Stimulated activated CD8-positive, alpha-beta memory T cell treated with anti-CD3 and anti-CD28 coated beads, Interleukin-15, amount 100 ng/mL, for 48 hours (primary cell): ENCODE measurements at regions not wholly inside any gene's neighbourhood (a gene's known extent, or its start where the extent isn't known, plus 50 kb on each side); places are given as distances from the start of the nearest gene placed in this dataset.

Experiments used
- DNase-seq, 2 donors: peaks; one replicate each; pipeline ENCODE4 v3.0.0-alpha.2; 2020; ENCODE audit warnings: low read depth in 2 of 2

DNA sequence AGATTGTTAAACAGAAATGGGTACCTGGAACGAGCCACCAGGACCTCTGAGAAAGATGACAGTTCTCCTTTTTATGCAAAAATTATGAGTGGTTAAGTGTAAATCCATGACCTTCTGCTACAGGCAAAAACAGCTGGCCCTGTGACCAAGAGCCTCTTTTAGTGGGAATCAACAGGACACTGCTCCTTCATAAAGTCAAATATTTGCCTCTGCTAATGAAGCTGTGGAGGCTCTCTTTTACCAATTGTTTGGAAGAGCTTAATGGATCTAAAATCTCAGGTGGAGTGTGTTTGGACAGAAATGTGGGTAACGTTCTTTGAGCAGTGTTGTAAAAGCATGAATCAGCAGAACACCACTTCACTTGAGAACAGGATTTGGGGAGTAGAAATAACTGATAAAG, 117.5 kb upstream of the PCSK2 start:
- no peak for DNase-seq

DNA sequence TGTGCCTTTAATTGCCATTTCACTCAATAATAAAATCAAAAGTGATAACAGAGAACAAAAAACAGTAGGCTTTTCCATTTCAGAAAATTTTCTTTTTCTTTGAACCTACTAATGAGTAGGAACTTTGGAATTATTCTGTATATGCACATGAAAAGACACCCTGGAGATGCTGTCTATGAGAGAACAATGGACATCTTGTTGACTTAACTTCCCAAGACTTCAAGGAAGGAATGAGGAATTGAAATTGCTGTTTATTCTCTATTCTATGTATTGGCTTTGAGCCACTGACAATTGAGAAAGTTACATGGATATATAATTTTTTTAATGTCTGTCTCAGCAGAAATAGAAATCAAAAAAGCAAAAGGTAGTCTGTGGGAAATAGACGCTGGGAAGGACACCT, 98.6 kb upstream of the PCSK2 start:
- no peak for DNase-seq

DNA sequence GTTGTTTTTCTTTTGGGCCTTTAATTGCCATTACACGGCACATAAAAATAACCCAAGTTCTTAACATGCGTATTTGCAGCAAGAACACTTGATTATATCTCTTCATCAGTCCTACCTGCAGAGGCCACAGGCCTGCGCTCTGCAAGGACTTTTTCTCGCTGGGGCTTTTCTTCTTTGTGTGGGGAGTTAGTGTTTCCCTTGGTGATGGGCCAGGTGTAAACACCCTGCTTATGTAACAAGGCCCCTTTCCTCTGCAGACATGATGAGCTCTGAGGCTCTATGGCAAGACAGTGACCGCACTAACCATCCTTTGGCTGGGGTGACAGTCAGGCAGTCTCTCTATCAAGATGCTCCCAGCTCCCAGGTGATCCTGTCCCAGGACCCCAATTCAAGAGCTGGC, 97.8 kb upstream of the PCSK2 start:
- DNase-seq = no peak

DNA sequence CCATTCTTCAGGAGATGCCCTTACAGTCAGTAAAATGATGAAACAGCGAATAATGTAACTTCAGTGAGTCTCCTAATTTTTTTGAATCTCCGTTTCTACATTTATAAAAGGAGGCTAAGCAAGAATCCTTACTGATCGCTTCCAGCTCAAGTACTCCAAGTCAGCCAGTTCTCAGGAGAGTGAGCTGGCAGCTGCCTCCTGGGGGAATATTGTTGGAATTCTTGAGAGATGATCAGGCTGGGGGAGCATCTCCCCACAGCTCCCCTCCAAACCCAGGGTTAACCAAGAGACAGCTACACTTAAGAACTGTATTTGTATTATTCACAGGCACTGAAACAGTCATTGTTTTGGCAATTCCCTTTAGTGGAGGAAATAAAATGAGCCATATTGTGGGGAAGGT, 89.1 kb upstream of the PCSK2 start:
- DNase-seq = no peak

- DNase-seq = no peak
Measured at GRCh38 chr20:17138237-17138636, 88.6 kb upstream of the PCSK2 start.

DNA sequence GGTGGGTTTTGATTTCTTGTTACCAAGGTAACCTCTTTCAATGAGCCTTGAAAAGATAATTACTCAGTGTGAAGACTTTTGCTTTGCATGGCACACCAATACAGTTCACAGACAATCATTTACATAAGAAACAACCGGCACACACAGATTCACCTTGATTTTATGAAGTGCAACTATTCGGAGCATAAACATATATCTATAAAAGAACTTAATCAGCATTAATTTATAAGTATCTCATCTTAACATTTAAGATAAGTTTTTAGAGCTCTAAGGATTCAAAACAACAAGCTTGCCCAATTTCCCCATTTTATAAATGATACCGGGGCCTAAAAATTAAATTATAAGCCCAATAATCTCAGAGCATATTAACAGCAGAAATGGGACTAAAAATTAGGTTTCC, 85.9 kb upstream of the PCSK2 start:
- no peak for DNase-seq

DNA sequence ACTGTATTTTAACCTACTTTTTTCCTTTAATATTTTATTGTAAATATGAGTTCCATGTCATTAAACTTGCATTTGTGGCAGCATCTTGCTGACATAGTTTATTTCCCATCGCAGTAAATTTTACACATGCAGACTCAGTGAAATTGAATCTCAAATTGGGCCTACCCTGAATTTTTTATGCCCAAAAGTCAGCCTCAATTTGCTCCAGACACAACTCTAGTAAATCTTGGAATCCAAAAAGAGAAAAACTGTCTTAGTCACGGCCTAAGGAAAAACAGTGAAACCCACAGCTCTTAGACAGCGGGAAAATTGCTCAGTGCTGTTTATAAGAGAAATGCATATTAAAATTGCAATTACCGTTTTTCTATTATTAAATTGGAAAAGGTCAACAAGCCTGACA, 85.3 kb upstream of the PCSK2 start:
- no peak for DNase-seq

GRCh38 chr20:17142666-17143065, 84.2 kb upstream of the PCSK2 start:
- no peak for DNase-seq

DNA sequence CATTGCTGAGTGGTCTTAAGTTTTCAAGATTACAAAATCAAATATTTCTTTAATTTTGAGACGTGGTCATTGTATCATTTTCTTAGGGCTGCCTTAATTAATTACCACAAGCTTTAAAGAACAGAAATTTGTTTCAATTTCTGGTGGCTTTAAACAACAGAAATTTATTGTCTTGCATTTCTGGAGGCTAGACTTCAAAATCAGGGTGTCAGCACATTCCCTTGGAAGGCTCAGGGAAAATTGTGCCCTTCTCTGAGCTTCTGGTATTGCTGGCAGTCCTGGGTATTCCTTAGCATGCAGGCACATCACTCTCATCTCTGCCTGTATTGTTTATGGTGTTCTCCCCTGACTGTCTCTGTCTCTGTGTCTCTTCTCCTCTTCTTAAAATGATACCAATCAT, 76.0 kb upstream of the PCSK2 start:
- DNase-seq = no peak

- no peak for DNase-seq
Measured at GRCh38 chr20:17155401-17155800, 71.4 kb upstream of the PCSK2 start.

DNA sequence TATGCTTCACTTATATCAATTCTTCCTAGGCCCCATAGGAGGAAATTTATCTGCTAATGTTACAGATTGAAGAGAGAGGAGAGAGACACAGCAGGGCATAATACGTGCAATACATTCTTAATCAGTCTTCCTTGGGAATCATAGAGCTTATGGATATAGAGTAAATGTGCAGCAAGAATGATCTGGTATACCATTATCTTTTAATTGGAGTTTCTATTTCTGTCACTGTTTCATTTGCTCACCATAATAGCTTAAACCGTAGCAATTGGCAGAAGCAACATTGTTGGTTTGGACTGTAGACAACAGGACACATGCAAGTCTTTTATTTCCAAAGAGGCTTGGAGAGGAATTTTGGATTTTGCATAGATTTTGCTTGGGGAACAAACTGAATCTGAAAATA, 68.1 kb upstream of the PCSK2 start:
- DNase-seq = no peak

DNA sequence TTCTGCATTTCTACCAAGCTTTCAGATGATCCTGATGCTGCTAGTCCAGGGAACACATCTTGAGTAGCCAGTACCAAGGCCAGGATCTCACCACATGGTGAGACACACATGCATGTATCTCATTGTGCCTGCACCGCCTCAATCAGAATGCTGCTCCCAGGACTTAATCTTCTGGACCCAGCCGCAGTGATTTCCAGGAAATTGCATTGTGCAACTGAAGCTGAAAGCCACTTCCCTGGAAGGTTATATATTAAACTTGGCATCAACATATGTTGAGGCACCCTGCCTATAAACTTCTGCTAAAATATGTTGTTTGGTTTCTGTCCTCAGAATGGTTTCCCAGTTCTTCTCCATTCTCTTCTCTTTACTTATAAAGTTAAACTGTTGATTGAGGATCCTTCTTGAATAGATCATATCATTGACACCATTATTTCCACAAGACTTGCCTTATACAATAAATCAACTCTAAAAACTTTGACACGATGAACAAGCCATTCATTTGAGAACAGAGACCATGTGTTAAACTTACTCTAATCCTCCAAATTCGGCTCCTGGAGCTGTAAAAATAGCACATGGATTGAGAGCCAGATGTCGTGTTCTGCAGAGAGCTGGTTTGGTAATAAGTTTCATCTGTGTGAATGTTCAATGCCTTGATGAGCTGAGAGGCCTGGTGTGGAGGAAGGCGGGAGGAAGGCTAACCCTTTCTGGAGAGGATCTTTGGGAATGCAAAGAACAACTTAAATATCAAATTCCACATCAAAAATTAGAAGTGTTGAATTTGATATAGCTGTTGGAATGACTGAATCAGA, 65.0 kb upstream of the PCSK2 start:
- no peak for DNase-seq

DNA sequence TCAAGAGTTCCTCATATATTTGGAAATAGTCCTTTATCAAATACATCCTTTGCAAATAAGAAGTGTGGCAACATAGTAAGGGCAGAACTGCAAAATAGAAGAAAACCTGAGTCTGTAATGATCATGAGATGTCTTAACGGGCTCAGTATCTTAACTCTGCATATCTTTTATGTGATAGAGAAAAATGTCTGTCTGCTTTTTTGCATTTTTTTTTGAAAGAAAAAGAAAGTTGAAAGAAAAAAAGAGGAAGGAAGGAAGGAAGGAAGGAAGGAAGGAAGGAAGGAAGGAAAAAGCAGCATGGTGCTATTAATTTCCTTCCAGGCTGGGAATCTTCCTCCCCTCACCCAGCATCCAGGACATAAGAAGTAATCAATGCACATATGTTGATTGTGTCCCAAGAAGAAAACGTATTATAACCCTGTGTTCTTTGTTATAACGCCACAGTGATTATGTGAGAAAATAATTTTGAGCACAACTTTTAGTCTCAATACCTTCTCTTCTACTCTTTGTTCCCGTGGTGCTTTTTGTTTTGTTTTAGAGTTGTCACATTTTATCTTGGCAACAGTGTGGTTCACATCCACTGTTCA, 58.7 kb upstream of the PCSK2 start:
- no peak for DNase-seq

DNA sequence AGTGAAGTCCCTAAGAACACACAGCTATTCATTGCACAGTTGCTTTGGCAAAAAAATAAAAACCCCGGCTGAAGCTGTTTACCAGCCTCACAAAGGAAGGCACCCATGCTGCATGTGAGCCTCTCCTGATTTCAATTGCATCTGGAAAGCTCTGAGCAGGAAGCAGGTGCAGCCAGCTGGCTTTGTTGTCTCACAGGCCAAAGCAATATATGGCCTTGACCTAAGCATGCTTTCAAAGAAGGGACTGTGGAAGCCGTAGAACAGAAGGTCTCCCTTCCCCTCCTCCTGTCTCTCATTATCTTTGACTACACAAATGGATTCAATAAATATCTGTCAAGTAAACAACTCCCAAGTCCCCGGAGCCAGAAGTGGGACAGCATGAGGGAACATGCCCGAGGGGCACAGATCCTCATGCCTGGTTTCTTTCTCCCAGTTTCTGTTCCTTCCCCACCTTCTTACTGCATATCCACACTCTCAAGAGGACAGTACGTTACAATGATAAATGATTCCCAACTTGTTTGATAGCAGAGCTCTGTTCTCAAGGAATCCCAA, 57.2 kb upstream of the PCSK2 start:
- no peak for DNase-seq

GRCh38 chr20:17171746-17172280, 55.0 kb upstream of the PCSK2 start:
- no peak for DNase-seq

DNA sequence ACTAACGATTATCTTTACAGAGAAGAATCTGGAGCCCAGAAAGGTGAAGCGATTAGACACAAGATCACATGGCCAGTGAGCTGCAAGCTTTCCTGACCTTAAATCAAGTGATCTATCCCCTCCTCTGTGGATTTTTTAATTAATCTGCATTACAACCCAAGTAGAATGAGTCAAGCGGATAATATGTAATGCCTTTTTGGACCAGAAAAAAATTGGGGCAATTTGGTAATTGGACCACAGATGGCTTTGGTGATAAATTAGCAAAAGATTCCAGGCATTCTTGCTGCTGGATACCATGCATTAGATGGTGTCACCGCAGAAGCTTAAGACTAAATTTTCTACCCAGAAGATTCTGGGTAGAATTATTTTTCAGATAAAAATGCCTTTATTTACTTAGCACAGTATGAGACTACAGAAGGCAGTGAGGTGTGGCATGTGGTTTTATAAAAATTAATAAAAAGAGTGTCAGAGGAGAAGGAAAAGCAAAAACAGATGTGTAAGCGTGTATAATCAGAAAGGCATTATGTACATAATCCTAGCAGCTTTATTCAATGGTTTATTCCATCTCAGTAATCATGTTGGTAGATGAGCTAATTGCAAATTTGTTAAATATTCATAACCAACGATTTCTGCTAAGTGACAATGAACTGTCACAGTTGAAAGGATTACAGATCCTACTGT, 53.9 kb upstream of the PCSK2 start:
- no peak for DNase-seq
